Lung (tissue), 11 donors: ENCODE measurements at regions not wholly inside any gene's neighbourhood (a gene's known extent, or its start where the extent isn't known, plus 50 kb on each side); places are given as distances from the start of the nearest gene placed in this dataset.

Experiments
- ATAC-seq: fragments of 200-7000 bp; cut with Tn5 transposase; one replicate; pipeline ENCODE4 v1.9.1; 2020; ENCODE audit warnings: moderate number of reproducible peaks; ENCODE audit not compliant: insufficient read depth, low FRiP score
- DNase-seq, 3 donors: peaks; one replicate each; pipeline ENCODE4 v3.0.0-alpha.2; 2013 to 2017
- H3K27ac ChIP-seq, 2 donors: one replicate each; pipeline ENCODE4 v1.5.1; 2013; ENCODE audit warnings: mild to moderate bottlenecking in 2 of 2, moderate library complexity in 2 of 2, control low read depth in 1 of 2, inconsistent platforms in 1 of 2, low read depth in 1 of 2, low read length in 1 of 2
- H3K27me3 ChIP-seq, 3 donors: one replicate each; pipeline ENCODE4 v1.5.1; 2013; ENCODE audit warnings: low read length in 2 of 3; ENCODE audit not compliant: control insufficient read depth in 3 of 3, insufficient read depth in 3 of 3
- H3K36me3 ChIP-seq, 4 donors: one replicate each; pipeline ENCODE4 v1.5.1; 2013; ENCODE audit warnings: low read length in 4 of 4, mild to moderate bottlenecking in 1 of 4, moderate library complexity in 1 of 4; ENCODE audit not compliant: control insufficient read depth in 4 of 4, insufficient read depth in 4 of 4
- H3K4me1 ChIP-seq, 5 donors: one replicate each; pipeline ENCODE4 v1.5.1; 2013; ENCODE audit warnings: low read length in 5 of 5, mild to moderate bottlenecking in 2 of 5, moderate library complexity in 1 of 5; ENCODE audit not compliant: control insufficient read depth in 5 of 5, insufficient read depth in 5 of 5
- H3K4me3 ChIP-seq: one replicate; pipeline ENCODE4 v1.5.1; 2013; ENCODE audit warnings: mild to moderate bottlenecking, control low read depth, moderate library complexity
- H3K9ac ChIP-seq, 2 donors: one replicate each; pipeline ENCODE4 v1.5.1; 2013; ENCODE audit warnings: low read length in 2 of 2, control low read depth in 1 of 2; ENCODE audit not compliant: insufficient read depth in 1 of 2
- H3K9me3 ChIP-seq, 4 donors: one replicate each; pipeline ENCODE4 v1.5.1; 2013; ENCODE audit warnings: low read length in 3 of 4, mild to moderate bottlenecking in 1 of 4, moderate library complexity in 1 of 4; ENCODE audit not compliant: control insufficient read depth in 4 of 4, insufficient read depth in 3 of 4
- WGBS, 2 donors: extraction: QIAGEN DNeasy Blood & Tissue Kit; methylation state at CpG; one replicate each; pipeline ENCODE4 v1.1.7; 2013; 5-methylcytosine and 5-hydroxymethylcytosine counted together
- TF ChIP-seq, protein P1 (sequence below): IDR thresholded peaks from 2 replicates; pipeline ENCODE4 v1.5.1; 2012; ENCODE audit warnings: mild to moderate bottlenecking; ENCODE audit errors: control extremely low read depth, extremely low read depth
- donor health status: control.
- donor health status: control.
- donor health status: Bipolar disorder and iron deficiency.
- donor health status: healthy.
- donor health status: DM: yes; HTN: yes; CAD: no.

GRCh38 chr13:103812971-103813370 is 746.8 kb upstream of the SLC10A2 start:
- Histone ChIP-seq H3K4me3 (no peak overlapping the region), H3K36me3 (no peaks in the 10 kb centered on the region), H3K27me3 (no peaks in the 10 kb centered on the region), H3K27ac (no peak overlapping the region), H3K9ac (no peak overlapping the region), H3K9me3 (peaks cover 0 to 7% (median 0%) of the 10 kb centered on the region in 4 donors), H3K4me1 (no peaks in the 10 kb centered on the region)
- WGBS, 2 donors, result 71 to 78% methylated on average over 5 of the region's 5 CpGs
- TF ChIP-seq, protein P1, sequence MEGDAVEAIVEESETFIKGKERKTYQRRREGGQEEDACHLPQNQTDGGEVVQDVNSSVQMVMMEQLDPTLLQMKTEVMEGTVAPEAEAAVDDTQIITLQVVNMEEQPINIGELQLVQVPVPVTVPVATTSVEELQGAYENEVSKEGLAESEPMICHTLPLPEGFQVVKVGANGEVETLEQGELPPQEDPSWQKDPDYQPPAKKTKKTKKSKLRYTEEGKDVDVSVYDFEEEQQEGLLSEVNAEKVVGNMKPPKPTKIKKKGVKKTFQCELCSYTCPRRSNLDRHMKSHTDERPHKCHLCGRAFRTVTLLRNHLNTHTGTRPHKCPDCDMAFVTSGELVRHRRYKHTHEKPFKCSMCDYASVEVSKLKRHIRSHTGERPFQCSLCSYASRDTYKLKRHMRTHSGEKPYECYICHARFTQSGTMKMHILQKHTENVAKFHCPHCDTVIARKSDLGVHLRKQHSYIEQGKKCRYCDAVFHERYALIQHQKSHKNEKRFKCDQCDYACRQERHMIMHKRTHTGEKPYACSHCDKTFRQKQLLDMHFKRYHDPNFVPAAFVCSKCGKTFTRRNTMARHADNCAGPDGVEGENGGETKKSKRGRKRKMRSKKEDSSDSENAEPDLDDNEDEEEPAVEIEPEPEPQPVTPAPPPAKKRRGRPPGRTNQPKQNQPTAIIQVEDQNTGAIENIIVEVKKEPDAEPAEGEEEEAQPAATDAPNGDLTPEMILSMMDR, result no peak
- ATAC-seq (no peak), DNase-seq (peak in 1 of 3 donors; percentile 14)

- Histone ChIP-seq H3K9me3 (peaks cover 0 to 6% (median 0%) of the 10 kb centered on the region in 4 donors), H3K4me1 (no peaks in the 10 kb centered on the region), H3K4me3 (no peak overlapping the region), H3K27me3 (no peaks in the 10 kb centered on the region), H3K27ac (no peak overlapping the region), H3K9ac (no peak overlapping the region), H3K36me3 (no peaks in the 10 kb centered on the region)
- TF ChIP-seq, protein P1, result no peak
- no peak for DNase-seq
- 75 to 82% methylated on average over 4 of the region's 4 CpGs for WGBS, 2 donors
- no peak for ATAC-seq
These were observed 746.3 kb upstream of the SLC10A2 start for GRCh38 chr13:103812558-103812957.

- 92 to 97% methylated on average over 3 of the region's 3 CpGs for WGBS, 2 donors
- ATAC-seq, result no peak
- no peak for DNase-seq
These were observed 743.8 kb upstream of the SLC10A2 start for GRCh38 chr13:103810026-103810425.

More at GRCh38 chr13:103810026-103810425, 743.8 kb upstream of the SLC10A2 start:
- Histone ChIP-seq H3K4me1 (peaks cover 0 to 11% (median 0%) of the 10 kb centered on the region in 5 donors), H3K36me3 (no peaks in the 10 kb centered on the region), H3K27ac (no peak overlapping the region), H3K27me3 (no peaks in the 10 kb centered on the region), H3K4me3 (no peak overlapping the region), H3K9ac (no peak overlapping the region), H3K9me3 (peaks cover 0 to 5% (median 0%) of the 10 kb centered on the region in 4 donors)
- TF ChIP-seq, protein P1, result no peak
